K562 (cell line): ENCODE measurements at regions not wholly inside any gene's neighbourhood (a gene's known extent, or its start where the extent isn't known, plus 50 kb on each side); places are given as distances from the start of the nearest gene placed in this dataset.

ENCODE experiments used
- ATAC-seq: fragments of 200-7000 bp; cut with Tn5 transposase; 3 replicates; pipeline ENCODE4 v1.9.1; 2020; ENCODE audit warnings: moderate library complexity
- BruUV-seq: library from RNA; stranded (reverse); fragments of 400-500 nt; replicated peaks from 2 replicates; lab custom pipeline; 2021; lab: Mats Ljungman, UMichigan
- CTCF ChIA-PET: fragments of 300-600 bp; formaldehyde crosslinking; extraction: SDS; loops from one replicate; lab custom pipeline; 2021; ENCODE audit warnings: low intra/inter-chr PET ratio; lab: Yijun Ruan, JAX
- POLR2A ChIA-PET: fragments of 300-600, 350-650 bp; sonication (Branson Sonifier 250); formaldehyde crosslinking; extraction: SDS; loops from one replicate; lab custom pipeline; 2021; ENCODE audit warnings: antibody characterized with exemption, inconsistent platforms; lab: Yijun Ruan, JAX
- DNase-seq, 4 experiments: peaks; one replicate each; pipeline versions ENCODE4 v3.0.0 to v3.0.0-alpha.2; 2011 to 2018; ENCODE audit warnings: low spot score in 3 of 4, mixed read lengths in 3 of 4; ENCODE audit errors: extremely low read depth in 1 of 4
- FAIRE-seq: peaks from 2 replicates; lab custom pipeline; 2011; peaks lifted over from hg19 to GRCh38; lab: Jason Lieb, UNC
- H2AFZ ChIP-seq: 2 replicates; pipeline ENCODE4 v1.6.0; 2011; ENCODE audit warnings: low read depth, low read length, control low read depth, inconsistent platforms
- H3K27ac ChIP-seq: fragments of 200-600 bp; 3 replicates; pipeline ENCODE4 v1.8.0; 2011; ENCODE audit warnings: low read depth, mild to moderate bottlenecking, control low read depth, inconsistent platforms, low read length, moderate library complexity, mixed read lengths; ENCODE audit errors: extremely low read depth
- H3K27me3 ChIP-seq, 2 experiments: fragments of 300-600 bp in 1 of 2; 2 replicates in 1 of 2; 3 replicates in 1 of 2; pipeline versions ENCODE4 v1.6.0 to v1.8.0; 2011; ENCODE audit warnings: inconsistent platforms in 2 of 2, low read length in 2 of 2, mild to moderate bottlenecking in 1 of 2, mixed read lengths in 1 of 2, moderate library complexity in 1 of 2; ENCODE audit not compliant: control insufficient read depth in 2 of 2, insufficient read depth in 2 of 2
- H3K36me3 ChIP-seq: fragments of 300-600 bp; 3 replicates; pipeline ENCODE4 v1.8.0; 2011; ENCODE audit warnings: mild to moderate bottlenecking, low read length, inconsistent platforms; ENCODE audit not compliant: control insufficient read depth, insufficient read depth
- H3K4me1 ChIP-seq, 2 experiments: fragments of 200-600 bp in 1 of 2; replicated peaks in 1 of 2; 2 replicates in 1 of 2; 3 replicates in 1 of 2; pipeline versions ENCODE4 v1.5.1 to v1.8.0; 2011; ENCODE audit warnings: inconsistent platforms in 2 of 2, low read length in 2 of 2, mild to moderate bottlenecking in 1 of 2, mixed read lengths in 1 of 2, moderate library complexity in 1 of 2; ENCODE audit not compliant: control insufficient read depth in 2 of 2, insufficient read depth in 2 of 2
- H3K4me2 ChIP-seq: 2 replicates; pipeline ENCODE4 v1.6.1; 2011; ENCODE audit warnings: low read length, control low read depth, inconsistent platforms, mixed read lengths; ENCODE audit not compliant: insufficient read depth
- H3K4me3 ChIP-seq: fragments of 200-600 bp; sonication (generic), shearing (Covaris generic); 2 replicates; pipeline ENCODE4 v1.5.1; 2016; ENCODE audit warnings: control low read depth, inconsistent platforms
- H3K79me2 ChIP-seq: fragments of 200-600 bp; 3 replicates; pipeline ENCODE4 v1.8.0; 2011; ENCODE audit warnings: low read length, inconsistent platforms; ENCODE audit not compliant: control insufficient read depth, insufficient read depth
- H3K9ac ChIP-seq, 2 experiments: 2 replicates each; pipeline versions ENCODE4 v1.6.0 to v1.6.1; 2011; ENCODE audit warnings: low read depth in 2 of 2, low read length in 2 of 2, control low read depth in 1 of 2, inconsistent platforms in 1 of 2, mild to moderate bottlenecking in 1 of 2, mixed read lengths in 1 of 2; ENCODE audit not compliant: insufficient read depth in 1 of 2
- H3K9me1 ChIP-seq: one replicate; pipeline ENCODE4 v1.6.0; 2011; ENCODE audit warnings: inconsistent platforms, mild to moderate bottlenecking, low read length, moderate library complexity; ENCODE audit not compliant: control insufficient read depth, insufficient read depth
- H3K9me3 ChIP-seq: replicated peaks from 2 replicates; pipeline ENCODE4 v1.5.1; 2011; ENCODE audit warnings: low read depth, low read length, inconsistent platforms; ENCODE audit not compliant: control insufficient read depth, insufficient read depth
- H4K20me1 ChIP-seq: replicated peaks from 2 replicates; pipeline ENCODE4 v1.6.1; 2011; ENCODE audit warnings: low read length, inconsistent platforms, mixed read lengths; ENCODE audit not compliant: control insufficient read depth, insufficient read depth
- CC2D1A ChIP-seq: fragments of 450-650 bp; IDR thresholded peaks from 2 replicates; pipeline ENCODE4 v1.6.1; 2017; ENCODE audit warnings: mild to moderate bottlenecking
- CEBPG ChIP-seq, 3 experiments: fragments of 200-800 bp in 1 of 3; sonication (Bioruptor generic) in 1 of 3; sonication (generic) in 1 of 3; formaldehyde crosslinking in 1 of 3; IDR thresholded peaks in 2 of 3; conservative IDR thresholded peaks in 1 of 3; 2 replicates each; pipeline versions ENCODE4 v1.6.1 to v1.8.0; 2016 to 2022; ENCODE audit warnings: missing compliant biosample characterization in 2 of 3, missing genetic modification characterization in 2 of 3, mild to moderate bottlenecking in 1 of 3, missing genetic modification reagents in 1 of 3
- FOXJ3 ChIP-seq: sonication (generic); formaldehyde crosslinking; IDR thresholded peaks from 2 replicates; pipeline ENCODE4 v1.4.0; 2020; ENCODE audit warnings: mild to moderate bottlenecking, missing genetic modification reagents
- ILK ChIP-seq: fragments of 450-650 bp; IDR thresholded peaks from 2 replicates; pipeline ENCODE4 v1.6.1; 2016; ENCODE audit warnings: missing genetic modification characterization, low read depth, mild to moderate bottlenecking, missing compliant biosample characterization, moderate library complexity, borderline replicate concordance
- MAFF ChIP-seq: IDR thresholded peaks from 2 replicates; pipeline ENCODE4 v1.6.1; 2012; ENCODE audit warnings: low read length, improper control_type of control experiment
- NR4A1 ChIP-seq, 2 experiments: fragments of 250-450 bp in 1 of 2; fragments of 450-650 bp in 1 of 2; sonication (Bioruptor Pico) in 1 of 2; IDR thresholded peaks; 2 replicates each; pipeline versions ENCODE4 v1.4.0 to v1.6.1; 2016 to 2020; ENCODE audit warnings: mild to moderate bottlenecking in 2 of 2, missing compliant biosample characterization in 1 of 2, missing genetic modification characterization in 1 of 2, moderate library complexity in 1 of 2
- ZKSCAN8 ChIP-seq: fragments of 200-800 bp; sonication (Bioruptor generic); IDR thresholded peaks from 2 replicates; pipeline ENCODE4 v1.6.1; 2016; ENCODE audit warnings: missing genetic modification characterization, missing compliant biosample characterization
- ZMIZ1 ChIP-seq, 2 experiments: fragments of 150-350 bp in 1 of 2; IDR thresholded peaks; 2 replicates each; pipeline ENCODE4 v1.6.1; 2012 to 2016; ENCODE audit warnings: low read depth in 2 of 2, low read length in 2 of 2, mild to moderate bottlenecking in 1 of 2, moderate library complexity in 1 of 2
- ZNF347 ChIP-seq: fragments of 450-650 bp; formaldehyde crosslinking; IDR thresholded peaks from 2 replicates; pipeline ENCODE4 v1.4.0; 2020; ENCODE audit warnings: low read depth, mild to moderate bottlenecking, moderate library complexity
- ZNF639 ChIP-seq, 2 experiments: fragments of 200-800 bp in 1 of 2; sonication (Bioruptor generic) in 1 of 2; sonication (generic) in 1 of 2; formaldehyde crosslinking in 1 of 2; IDR thresholded peaks in 1 of 2; conservative IDR thresholded peaks in 1 of 2; 2 replicates each; pipeline versions ENCODE4 v1.5.0 to v1.6.1; 2016 to 2020; ENCODE audit warnings: missing compliant biosample characterization in 1 of 2, missing genetic modification characterization in 1 of 2, missing genetic modification reagents in 1 of 2
- WGBS: fragments of 100-300 bp; shearing (Covaris generic); methylation state at CpG from one replicate; pipeline ENCODE4 v1.1.6; 2016; ENCODE audit warnings: low coverage, mixed read lengths; ENCODE audit not compliant: insufficient coverage; ENCODE audit errors: missing lambda C conversion rate; 5-methylcytosine and 5-hydroxymethylcytosine counted together
- in situ Hi-C: fragments of 300-500 bp; cut with MboI; formaldehyde crosslinking; loops from 4 replicates; pipeline ENCODE4 v1.15.0; 2018; ENCODE audit warnings: inconsistent platforms, mixed read lengths
- intact Hi-C: fragments of 100-400 bp; cut with micrococcal nuclease; formaldehyde crosslinking; loops from 2 replicates; pipeline ENCODE4 v1.14.2; 2022

DNA sequence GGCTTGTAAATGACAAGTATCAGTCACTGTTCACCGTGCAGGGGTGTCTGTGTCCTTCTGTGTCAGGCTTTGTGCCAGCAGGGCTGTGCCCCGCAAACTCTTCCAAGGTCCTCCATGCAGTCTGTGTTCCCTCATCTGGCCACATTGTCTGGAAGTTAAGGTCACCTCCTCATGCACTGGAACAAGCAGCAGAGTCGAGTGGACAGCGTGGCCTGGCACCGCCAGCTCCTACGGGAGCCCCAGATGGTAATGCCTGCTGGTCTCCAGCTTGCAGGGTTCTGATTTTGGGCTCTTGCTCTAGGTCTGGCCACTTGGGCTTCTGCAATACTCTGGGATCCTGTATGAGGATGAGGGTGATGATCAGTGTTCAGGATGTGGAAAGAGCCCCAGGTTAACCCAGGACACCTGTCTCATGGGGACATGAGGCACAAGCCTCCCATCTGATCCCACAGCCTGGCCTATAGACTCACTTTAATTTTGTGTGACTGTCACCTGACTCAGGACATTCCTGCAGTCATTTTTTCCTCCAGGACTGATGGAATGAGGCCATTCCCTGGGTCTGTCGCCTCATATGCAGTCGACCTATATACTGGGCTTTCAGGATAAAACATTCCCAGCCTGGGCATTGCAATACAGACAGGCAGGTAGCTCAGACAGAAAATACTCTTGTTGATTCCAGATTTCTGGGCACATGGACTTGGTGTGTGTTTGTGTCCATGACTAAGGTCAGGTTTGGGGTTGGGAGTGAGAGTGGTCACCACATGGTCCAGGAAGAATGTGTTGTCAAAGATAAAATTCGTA is 106.3 kb upstream of the TOP3B start (continued):
- TF ChIP-seq FOXJ3 (CRISPR knock-in tag): 0 out of 2 replicates have a peak, but pooled peaks have one; percentile 13

GRCh38 chr22:22087854-22088657 is 105.5 kb upstream of the TOP3B start:
- POLR2A ChIA-PET: interaction anchor here (0.6 to 10.8 kb wide), 14 partner anchors 11 to 1059 kb away, joined by 3 to 121 read pairs (median 4); no protein-coding TSS in a partner anchor
- under 1% methylated on average over 10 of the region's 10 CpGs for WGBS
- TF ChIP-seq MAFF (peak; percentile 68), CEBPG (CRISPR knock-in tag; IDR thresholded peaks at IDR 0.05) (no peak; the same call in 1 of the 2 replicates), CEBPG (tag; conservative IDR thresholded peaks at IDR 0.05 in 1 of 2, IDR thresholded peaks at IDR 0.05 in 1 of 2) (peak in 1 of 2 experiments; percentile 32; a peak in 1 of 4 replicates), ZNF639 (CRISPR knock-in tag; conservative IDR thresholded peaks at IDR 0.05 in 1 of 2, IDR thresholded peaks at IDR 0.05 in 1 of 2) (peak in 1 of 2 experiments; percentile 74; a peak in 1 of 4 replicates), NR4A1 (CRISPR knock-in tag; IDR thresholded peaks at IDR 0.05) (0 out of 2 replicates have a peak, but pooled peaks have one; percentile 63), NR4A1 (tag; IDR thresholded peaks at IDR 0.05) (no peak), CC2D1A (no peak), ZKSCAN8 (no peak), ZMIZ1 (IDR thresholded peaks at IDR 0.05; ENCODE audit: low read depth in 2 of 2, low read length in 2 of 2) (0 out of 4 replicates have a peak, but pooled peaks of 1 of the 2 experiments have one; percentile 26), ILK (tag) (0 out of 2 replicates have a peak, but pooled peaks have one; percentile 36), ZNF347 (no peak)

More at GRCh38 chr22:22087854-22088657, 105.5 kb upstream of the TOP3B start:
- Histone ChIP-seq H3K9me3 (no peaks in the 10 kb centered on the region), H3K4me3 (no peak overlapping the region), H3K27me3 (peaks cover 56 to 65% of the 10 kb centered on the region in 2 experiments), H3K4me1 (no peaks in the 10 kb centered on the region), H3K9me1 (no peaks in the 10 kb centered on the region), H2AFZ (no peak overlapping the region), H3K79me2 (no peaks in the 10 kb centered on the region), H3K4me2 (no peak overlapping the region), H3K27ac (no peak overlapping the region), H4K20me1 (peaks cover 28% of the 10 kb centered on the region), H3K9ac (no peak overlapping the region), H3K36me3 (no peaks in the 10 kb centered on the region)
- DNase-seq (no peak), FAIRE-seq (no peak), ATAC-seq (0 out of 3 replicates have a peak, but pooled peaks have one; percentile 5)
- CTCF ChIA-PET: no interaction called here
- intact Hi-C loops (loop anchor here (10.0 kb wide), 1 partner anchor 63 kb away; no protein-coding TSS in a partner anchor), in situ Hi-C loops (no loop called here)
- no TSS peak for BruUV-seq
